Panc1 (cell line): ENCODE measurements at regions not wholly inside any gene's neighbourhood (a gene's known extent, or its start where the extent isn't known, plus 50 kb on each side); places are given as distances from the start of the nearest gene placed in this dataset.

Experiments
- ATAC-seq: fragments of 200-7000 bp; cut with Tn5 transposase; 2 replicates; pipeline ENCODE4 v1.9.1; 2020; ENCODE audit warnings: mild to moderate bottlenecking, moderate library complexity
- BruUV-seq: library from RNA; stranded (reverse); fragments of 400-500 nt; replicated peaks from 2 replicates; lab custom pipeline; 2021; lab: Mats Ljungman, UMichigan
- CTCF ChIA-PET: fragments of 300-600 bp; sonication (Branson Sonifier 250); formaldehyde crosslinking; loops from one replicate; lab custom pipeline; 2022; ENCODE audit warnings: antibody characterized with exemption; lab: Charles Lee
- POLR2A ChIA-PET: fragments of 300-600 bp; sonication (Branson Sonifier 250); formaldehyde crosslinking; loops from one replicate; lab custom pipeline; 2022; ENCODE audit warnings: antibody characterized with exemption; lab: Charles Lee
- DNase-seq: peaks from one replicate; pipeline ENCODE4 v3.0.0-alpha.2; 2010; ENCODE audit warnings: low read depth, low spot score
- H3K27ac ChIP-seq: 2 replicates; pipeline ENCODE4 v1.5.1; 2011; ENCODE audit warnings: mild to moderate bottlenecking, low read length, inconsistent platforms
- H3K27me3 ChIP-seq: fragments of 200-500 bp; sonication (Bioruptor generic); 2 replicates; pipeline ENCODE4 v1.6.0; 2014; ENCODE audit warnings: low read length, inconsistent platforms; ENCODE audit not compliant: control insufficient read depth, insufficient read depth
- H3K36me3 ChIP-seq: fragments of 200-500 bp; sonication (Bioruptor generic); 2 replicates; pipeline ENCODE4 v1.5.1; 2014; ENCODE audit warnings: inconsistent platforms, mild to moderate bottlenecking, low read length, moderate library complexity; ENCODE audit not compliant: control insufficient read depth, insufficient read depth
- H3K4me1 ChIP-seq: 2 replicates; pipeline ENCODE4 v1.5.1; 2011; ENCODE audit warnings: inconsistent platforms, mild to moderate bottlenecking, low read length, moderate library complexity; ENCODE audit not compliant: control insufficient read depth, insufficient read depth
- H3K4me3 ChIP-seq, 2 experiments: 2 replicates each; pipeline ENCODE4 v1.5.1; 2011 to 2012; ENCODE audit warnings: low read depth in 2 of 2, low read length in 2 of 2, mild to moderate bottlenecking in 2 of 2, inconsistent platforms in 1 of 2, moderate library complexity in 1 of 2
- H3K9me3 ChIP-seq: fragments of 200-500 bp; sonication (Bioruptor generic); 2 replicates; pipeline ENCODE4 v1.5.1; 2014; ENCODE audit warnings: low read depth, mild to moderate bottlenecking, inconsistent platforms, low read length, moderate library complexity; ENCODE audit not compliant: control insufficient read depth, insufficient read depth
- POLR2AphosphoS5 ChIP-seq: IDR thresholded peaks from 2 replicates; pipeline ENCODE4 v1.6.1; 2012; ENCODE audit warnings: mild to moderate bottlenecking, low read depth, low read length, moderate library complexity
- SIN3A ChIP-seq: IDR thresholded peaks from 2 replicates; pipeline ENCODE4 v1.6.1; 2012; ENCODE audit warnings: low read depth, mild to moderate bottlenecking, low read length, moderate library complexity, borderline replicate concordance; ENCODE audit not compliant: insufficient read depth
- TCF7L2 ChIP-seq: IDR thresholded peaks from 2 replicates; pipeline ENCODE4 v1.6.1; 2011; ENCODE audit warnings: mild to moderate bottlenecking, low read depth, low read length, inconsistent platforms
- in situ Hi-C: cut with HindIII; loops from 2 replicates; pipeline ENCODE4 v1.10.0; 2016; ENCODE audit warnings: low sequenced_read_pairs, low pct_unique_long_range_greater_than_20kb
- intact Hi-C: fragments of 100-400 bp; cut with micrococcal nuclease; formaldehyde crosslinking; loops from one replicate; pipeline ENCODE4 v1.10.0; 2022; ENCODE audit not compliant: unreplicated experiment
- TF ChIP-seq, protein P1 (sequence below): fragments of 450-650 bp; IDR thresholded peaks from 2 replicates; pipeline ENCODE4 v1.5.1; 2017; ENCODE audit warnings: mild to moderate bottlenecking
- TF ChIP-seq, protein P2 (sequence below), 2 experiments: IDR thresholded peaks; 2 replicates each; pipeline ENCODE4 v1.6.1; 2011 to 2012; ENCODE audit warnings: low read depth in 2 of 2, control low read depth in 1 of 2, low read length in 1 of 2, mild to moderate bottlenecking in 1 of 2, moderate library complexity in 1 of 2; ENCODE audit not compliant: insufficient read depth in 1 of 2

DNA sequence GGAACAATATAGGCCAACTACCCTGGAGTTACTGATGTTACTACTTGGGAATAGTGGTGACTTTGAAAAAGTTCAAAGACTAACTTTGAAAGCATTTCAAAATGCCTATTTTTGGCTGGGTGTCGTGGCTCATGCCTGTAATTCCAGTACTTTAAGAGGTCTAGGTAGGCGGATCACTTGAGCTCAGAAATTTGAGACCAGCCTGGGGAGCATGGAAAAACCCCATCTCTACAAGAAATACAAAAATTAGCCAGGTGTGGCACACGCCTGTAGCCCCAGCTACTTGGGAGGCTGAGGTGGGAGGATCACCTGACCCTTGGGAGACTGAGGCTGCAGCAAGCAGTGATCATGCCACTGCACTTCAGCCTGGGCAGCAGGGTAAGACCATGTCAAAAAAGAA, 105.3 kb downstream of the ARRDC3 start:
- Histone ChIP-seq H3K4me3 (no peak overlapping the region), H3K27me3 (no peaks in the 10 kb centered on the region), H3K36me3 (no peaks in the 10 kb centered on the region), H3K9me3 (peaks cover 3% of the 10 kb centered on the region; the same call in 1 of the 2 replicates), H3K27ac (peak overlapping the region; percentile 54), H3K4me1 (peaks cover 17% of the 10 kb centered on the region)
- no TSS peak for BruUV-seq
- in situ Hi-C loops (no loop called here), intact Hi-C loops (no loop called here)
- POLR2A ChIA-PET, result interaction anchor here (0.6 kb wide), 1 partner anchor 31 kb away, joined by 3 read pairs; no protein-coding TSS in a partner anchor
- ATAC-seq (no peak), DNase-seq (no peak)
- TF ChIP-seq TCF7L2 (no peak), SIN3A (no peak), POLR2AphosphoS5 (no peak)
- TF ChIP-seq, protein P1, sequence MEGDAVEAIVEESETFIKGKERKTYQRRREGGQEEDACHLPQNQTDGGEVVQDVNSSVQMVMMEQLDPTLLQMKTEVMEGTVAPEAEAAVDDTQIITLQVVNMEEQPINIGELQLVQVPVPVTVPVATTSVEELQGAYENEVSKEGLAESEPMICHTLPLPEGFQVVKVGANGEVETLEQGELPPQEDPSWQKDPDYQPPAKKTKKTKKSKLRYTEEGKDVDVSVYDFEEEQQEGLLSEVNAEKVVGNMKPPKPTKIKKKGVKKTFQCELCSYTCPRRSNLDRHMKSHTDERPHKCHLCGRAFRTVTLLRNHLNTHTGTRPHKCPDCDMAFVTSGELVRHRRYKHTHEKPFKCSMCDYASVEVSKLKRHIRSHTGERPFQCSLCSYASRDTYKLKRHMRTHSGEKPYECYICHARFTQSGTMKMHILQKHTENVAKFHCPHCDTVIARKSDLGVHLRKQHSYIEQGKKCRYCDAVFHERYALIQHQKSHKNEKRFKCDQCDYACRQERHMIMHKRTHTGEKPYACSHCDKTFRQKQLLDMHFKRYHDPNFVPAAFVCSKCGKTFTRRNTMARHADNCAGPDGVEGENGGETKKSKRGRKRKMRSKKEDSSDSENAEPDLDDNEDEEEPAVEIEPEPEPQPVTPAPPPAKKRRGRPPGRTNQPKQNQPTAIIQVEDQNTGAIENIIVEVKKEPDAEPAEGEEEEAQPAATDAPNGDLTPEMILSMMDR, result no peak
- TF ChIP-seq, protein P2, sequence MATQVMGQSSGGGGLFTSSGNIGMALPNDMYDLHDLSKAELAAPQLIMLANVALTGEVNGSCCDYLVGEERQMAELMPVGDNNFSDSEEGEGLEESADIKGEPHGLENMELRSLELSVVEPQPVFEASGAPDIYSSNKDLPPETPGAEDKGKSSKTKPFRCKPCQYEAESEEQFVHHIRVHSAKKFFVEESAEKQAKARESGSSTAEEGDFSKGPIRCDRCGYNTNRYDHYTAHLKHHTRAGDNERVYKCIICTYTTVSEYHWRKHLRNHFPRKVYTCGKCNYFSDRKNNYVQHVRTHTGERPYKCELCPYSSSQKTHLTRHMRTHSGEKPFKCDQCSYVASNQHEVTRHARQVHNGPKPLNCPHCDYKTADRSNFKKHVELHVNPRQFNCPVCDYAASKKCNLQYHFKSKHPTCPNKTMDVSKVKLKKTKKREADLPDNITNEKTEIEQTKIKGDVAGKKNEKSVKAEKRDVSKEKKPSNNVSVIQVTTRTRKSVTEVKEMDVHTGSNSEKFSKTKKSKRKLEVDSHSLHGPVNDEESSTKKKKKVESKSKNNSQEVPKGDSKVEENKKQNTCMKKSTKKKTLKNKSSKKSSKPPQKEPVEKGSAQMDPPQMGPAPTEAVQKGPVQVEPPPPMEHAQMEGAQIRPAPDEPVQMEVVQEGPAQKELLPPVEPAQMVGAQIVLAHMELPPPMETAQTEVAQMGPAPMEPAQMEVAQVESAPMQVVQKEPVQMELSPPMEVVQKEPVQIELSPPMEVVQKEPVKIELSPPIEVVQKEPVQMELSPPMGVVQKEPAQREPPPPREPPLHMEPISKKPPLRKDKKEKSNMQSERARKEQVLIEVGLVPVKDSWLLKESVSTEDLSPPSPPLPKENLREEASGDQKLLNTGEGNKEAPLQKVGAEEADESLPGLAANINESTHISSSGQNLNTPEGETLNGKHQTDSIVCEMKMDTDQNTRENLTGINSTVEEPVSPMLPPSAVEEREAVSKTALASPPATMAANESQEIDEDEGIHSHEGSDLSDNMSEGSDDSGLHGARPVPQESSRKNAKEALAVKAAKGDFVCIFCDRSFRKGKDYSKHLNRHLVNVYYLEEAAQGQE (IDR thresholded peaks at IDR 0.05; ENCODE audit: insufficient read depth in 1 of 2, low read depth in 2 of 2, low read length in 1 of 2), result no peak
- CTCF ChIA-PET, result no interaction called here

DNA sequence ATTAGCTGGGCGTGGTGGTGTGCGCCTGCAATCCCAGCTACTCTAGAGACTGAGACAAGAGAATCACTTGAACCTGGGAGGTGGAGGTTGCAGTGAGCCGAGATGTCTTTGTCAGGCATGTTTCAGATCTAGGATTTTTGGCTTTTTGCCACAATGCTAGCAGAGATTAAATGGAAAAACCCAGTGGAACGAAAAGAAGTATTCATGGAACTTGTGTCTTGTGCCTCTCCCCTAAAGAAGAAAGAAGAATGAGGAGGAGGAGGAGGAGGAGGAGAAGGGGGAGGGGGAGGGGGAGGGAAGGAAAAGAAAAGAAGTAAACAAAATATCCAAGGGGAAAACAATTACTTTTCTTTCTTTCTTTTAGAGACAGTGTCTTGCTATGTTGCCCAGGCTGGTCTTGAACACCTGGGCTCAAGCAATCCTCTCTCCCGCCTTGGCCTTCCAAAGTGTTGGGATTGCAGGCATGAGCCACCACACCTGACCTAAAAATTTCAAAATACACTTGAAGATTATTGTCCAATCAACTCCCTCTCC, 106.0 kb downstream of the ARRDC3 start:
- Histone ChIP-seq H3K36me3 (no peaks in the 10 kb centered on the region), H3K9me3 (no peaks in the 10 kb centered on the region)

More for the DNA sequence above, 106.0 kb downstream of the ARRDC3 start:
- no peak for DNase-seq
- no peaks in the 10 kb centered on the region for H3K27me3 ChIP-seq
- H3K4me3 ChIP-seq, result no peak overlapping the region
- POLR2A ChIA-PET, result interaction anchor here (0.7 kb wide), 1 partner anchor 9 kb away, joined by 3 read pairs; no protein-coding TSS in a partner anchor
- ATAC-seq, result no peak
- in situ Hi-C loops, result no loop called here
- TF ChIP-seq POLR2AphosphoS5 (no peak), TCF7L2 (no peak), SIN3A (no peak)
- TF ChIP-seq, protein P1, result no peak
- TF ChIP-seq, protein P2 (IDR thresholded peaks at IDR 0.05; ENCODE audit: insufficient read depth in 1 of 2, low read depth in 2 of 2, low read length in 1 of 2), result no peak
- no TSS peak for BruUV-seq
- intact Hi-C loops, result no loop called here
- H3K4me1 ChIP-seq, result peaks cover 17% of the 10 kb centered on the region
- CTCF ChIA-PET, result no interaction called here
- no peak overlapping the region; the same call in 1 of the 2 replicates for H3K27ac ChIP-seq
